Sciatic nerve (tissue), 2 donors: ENCODE measurements at regions not wholly inside any gene's neighbourhood (a gene's known extent, or its start where the extent isn't known, plus 50 kb on each side); places are given as distances from the start of the nearest gene placed in this dataset.

ENCODE experiments used
- ATAC-seq: fragments of 200-7000 bp; cut with Tn5 transposase; one replicate; pipeline ENCODE4 v1.9.1; 2020; ENCODE audit warnings: mild to moderate bottlenecking, moderate library complexity
- DNase-seq: peaks from one replicate; pipeline ENCODE4 v3.0.0-alpha.2; 2020; ENCODE audit warnings: low spot score
- intact Hi-C: fragments of 100-400 bp; cut with DNase I; formaldehyde crosslinking; loops from one replicate; pipeline ENCODE4 v1.14.2; 2022
- donor health status: DM: no; HTN: no; CAD: no.
- donor health status: DM: no; HTN: no; CAD: no.

DNA sequence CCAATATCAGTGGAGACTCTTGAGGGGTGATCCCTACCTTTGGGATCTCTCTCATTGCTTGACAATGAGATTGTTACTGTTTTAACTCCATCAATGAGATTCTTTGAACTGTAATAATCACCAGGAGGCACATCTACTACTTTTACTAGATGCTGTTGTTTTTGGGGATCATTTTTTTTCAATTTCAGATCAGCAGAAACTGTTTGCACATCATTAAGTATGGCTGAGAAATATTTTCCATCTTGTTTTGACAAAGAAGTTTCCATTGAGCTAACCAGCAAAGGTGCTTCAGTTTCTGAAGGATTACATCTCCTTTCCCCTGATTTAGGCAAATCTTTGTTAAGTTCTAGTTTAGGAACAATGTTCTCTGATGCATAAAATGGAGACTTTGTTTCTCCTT is 54.8 kb upstream of the SLC4A10 start:
- intact Hi-C loops = no loop called here

DNA sequence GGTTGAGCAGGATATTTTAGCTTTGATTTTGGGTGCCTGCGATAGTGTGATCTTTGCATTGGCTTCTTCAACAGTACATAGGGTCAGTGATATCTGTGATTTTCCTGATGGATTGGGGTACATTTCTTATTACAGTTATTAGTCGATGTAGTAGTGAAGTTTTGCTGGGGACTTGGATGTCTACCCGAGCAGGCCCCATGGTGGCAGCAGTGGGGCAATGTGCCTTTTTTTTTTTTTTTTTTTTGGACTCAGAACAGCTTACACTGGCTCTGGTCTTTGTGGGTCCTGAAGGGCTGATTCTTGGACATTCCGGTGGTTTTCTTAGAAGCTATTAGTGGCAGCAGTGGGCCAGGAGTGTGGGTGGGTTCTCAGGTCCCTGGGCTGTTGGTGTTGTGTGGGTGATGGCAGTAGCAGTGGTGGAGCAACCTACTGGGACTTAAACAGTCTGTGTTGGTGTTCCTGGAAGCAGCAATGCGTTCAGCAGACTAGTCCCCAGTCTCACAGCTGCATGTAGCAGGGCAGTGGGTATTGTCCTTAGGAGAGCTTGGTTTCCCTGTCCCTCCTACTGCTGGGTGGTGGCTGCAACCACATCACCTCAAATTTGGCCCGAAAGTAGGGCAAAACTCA is 53.7 kb upstream of the SLC4A10 start:
- no peak for DNase-seq
- ATAC-seq = no peak
- intact Hi-C loops = loop anchor here (2.0 kb wide), 1 partner anchor 18 kb away; no protein-coding TSS in a partner anchor

More for the DNA sequence above, 54.8 kb upstream of the SLC4A10 start:
- DNase-seq (no peak), ATAC-seq (no peak)

DNA sequence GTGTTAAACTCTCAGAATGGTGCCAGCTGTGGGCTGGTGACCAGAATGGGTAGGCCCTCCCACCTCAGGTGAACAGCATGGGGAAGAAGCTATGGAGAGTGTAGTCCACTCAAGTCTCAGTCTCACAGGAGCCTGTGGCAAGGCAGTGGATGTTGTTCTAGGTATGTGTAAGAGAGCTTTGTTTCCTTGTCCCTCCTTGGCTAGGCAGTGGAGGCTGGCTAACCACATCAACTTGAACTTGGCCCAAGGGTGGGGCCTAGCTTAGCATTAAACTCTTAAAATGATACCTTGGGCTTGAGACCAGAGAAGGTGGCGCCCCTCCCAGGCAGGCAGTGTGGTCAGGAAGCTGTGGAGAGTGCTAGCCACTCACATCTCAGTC is 53.2 kb upstream of the SLC4A10 start:
- intact Hi-C loops = loop anchor here (2.0 kb wide), 1 partner anchor 18 kb away; no protein-coding TSS in a partner anchor

More for the DNA sequence above, 53.2 kb upstream of the SLC4A10 start:
- no peak for ATAC-seq
- no peak for DNase-seq
